GM19372 (cell line): ENCODE measurements at regions not wholly inside any gene's neighbourhood (a gene's known extent, or its start where the extent isn't known, plus 50 kb on each side); places are given as distances from the start of the nearest gene placed in this dataset.
"Not testable (repeated sequence)": the region's sequence is repeated elsewhere in the genome, so short reads cannot be mapped to it uniquely, and the experiment has no call there.

Source experiments
- ATAC-seq: cut with Tn5 transposase; IDR thresholded peaks from one replicate; pipeline ENCODE4 v1.9.1; 2021; ENCODE audit warnings: mild to moderate bottlenecking, low read depth, moderate library complexity; ENCODE audit not compliant: unreplicated experiment

DNA sequence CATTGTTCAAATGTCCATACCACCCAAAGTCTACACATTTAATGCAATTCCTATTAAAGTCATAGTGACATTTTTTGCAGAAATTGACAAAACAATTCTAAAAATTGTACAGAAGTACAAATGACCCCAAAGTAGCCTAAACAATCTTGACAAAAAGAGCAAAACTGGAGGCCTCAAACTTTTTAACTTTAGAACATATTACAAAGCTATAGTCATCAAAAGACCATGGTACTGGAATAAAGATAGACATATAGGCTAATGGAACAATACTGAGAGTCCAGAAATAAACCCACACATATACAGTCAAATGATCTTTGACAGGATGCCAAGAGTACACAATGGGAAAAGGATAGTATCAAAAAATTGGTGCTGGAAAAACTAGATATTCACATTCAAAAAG lies 213.2 kb upstream of the SAMSN1 start:
- no peak for ATAC-seq

GRCh38 chr21:14758849-14759248 lies 212.7 kb upstream of the SAMSN1 start:
- ATAC-seq = no peak

DNA sequence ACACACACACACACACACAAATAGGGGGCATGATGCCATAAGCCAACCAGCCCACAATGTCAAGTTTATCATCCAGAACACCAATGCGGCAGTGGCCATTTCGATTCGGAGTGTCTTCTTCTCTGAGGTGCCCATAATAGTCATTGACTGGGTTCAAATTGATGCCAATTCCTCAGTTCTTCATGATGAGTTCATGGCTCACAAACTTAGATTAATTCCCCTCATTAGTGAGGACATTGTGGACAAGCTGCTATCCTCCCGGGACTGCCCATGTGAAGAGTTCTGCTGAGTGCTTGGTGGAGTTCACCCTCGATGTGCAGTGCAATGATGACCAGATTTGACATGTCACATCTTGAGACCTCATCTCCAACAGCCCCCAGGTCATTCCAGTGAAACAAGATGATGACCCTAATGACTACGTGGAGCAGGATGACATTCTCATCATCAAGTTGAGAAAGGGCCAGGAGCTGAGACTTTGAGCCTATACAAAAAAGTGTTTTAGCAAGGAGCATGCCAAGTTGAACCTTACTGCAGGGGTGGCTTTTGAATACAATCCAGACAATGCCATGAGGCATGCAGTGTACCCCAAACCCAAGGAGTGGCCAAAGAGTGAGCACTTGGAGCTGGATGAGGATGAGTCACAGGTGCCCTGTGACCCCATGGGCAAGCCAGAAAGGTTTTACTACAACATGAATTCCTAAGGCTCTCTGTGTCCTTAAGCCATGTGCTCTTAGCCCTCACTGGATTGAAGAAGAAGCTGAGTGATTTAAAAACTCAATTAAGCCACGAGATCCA lies 211.6 kb upstream of the SAMSN1 start:
- no peak for ATAC-seq

GRCh38 chr21:14755086-14755485 lies 209.0 kb upstream of the SAMSN1 start:
- no peak for ATAC-seq

DNA sequence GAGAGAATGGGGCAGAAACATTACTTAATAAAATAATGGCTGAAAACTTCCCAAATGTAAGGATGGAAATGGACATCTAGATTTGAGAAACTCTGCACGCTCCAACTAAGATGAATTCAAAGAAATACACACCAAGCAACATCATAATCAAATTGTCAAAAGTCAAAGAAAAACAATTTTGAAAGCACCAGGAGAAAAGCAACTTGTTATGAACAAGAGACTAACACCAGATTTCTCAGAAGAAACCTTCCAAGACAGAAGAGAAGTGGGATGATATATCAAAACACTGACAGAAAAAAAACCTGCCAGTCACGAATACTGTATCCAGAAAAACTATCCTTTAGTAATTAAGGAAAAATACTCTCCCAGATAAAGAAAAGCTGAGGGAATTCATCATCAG lies 208.6 kb upstream of the SAMSN1 start:
- no peak for ATAC-seq

GRCh38 chr21:14754259-14754604 lies 208.1 kb upstream of the SAMSN1 start:
- ATAC-seq = no peak

DNA sequence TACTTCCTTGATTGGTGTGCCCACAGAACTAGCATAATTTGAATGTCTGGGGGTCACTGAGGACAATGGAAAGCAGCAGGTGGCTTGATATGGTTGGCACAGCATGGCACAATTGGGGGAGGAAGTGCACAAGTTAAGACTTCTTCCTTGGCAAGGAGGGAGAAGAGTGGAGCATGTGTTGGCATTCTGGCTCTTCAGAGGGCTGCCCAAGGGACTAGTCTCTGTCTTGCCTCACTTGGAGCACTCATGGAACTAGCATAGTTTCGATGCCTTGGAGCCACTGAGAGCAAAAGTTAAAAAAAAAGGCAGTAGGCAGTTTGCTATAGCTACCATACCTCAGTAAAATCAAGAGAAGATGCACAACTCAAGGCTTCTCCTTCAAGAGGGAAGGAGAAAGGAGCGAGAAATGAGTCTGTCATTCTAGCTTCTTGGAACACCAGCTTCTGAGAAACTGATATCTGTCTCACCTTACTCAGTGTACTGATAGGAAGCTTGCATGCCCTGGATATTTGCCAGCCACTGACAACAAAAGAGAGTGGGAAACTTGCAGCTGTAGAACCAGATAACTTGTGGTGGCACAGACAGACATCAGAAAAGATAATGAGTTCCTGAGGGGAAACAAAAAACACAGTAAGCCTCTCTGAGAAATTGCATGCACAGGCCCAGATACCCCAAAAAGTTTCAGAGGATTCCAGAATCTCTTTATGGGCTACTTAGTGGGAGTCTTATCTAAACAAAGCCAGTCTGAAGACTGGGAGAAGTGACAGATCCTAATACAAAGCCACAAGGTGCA lies 207.5 kb upstream of the SAMSN1 start:
- ATAC-seq = no peak

- no peak for ATAC-seq
These were observed 207.0 kb upstream of the SAMSN1 start for GRCh38 chr21:14753069-14753465.

GRCh38 chr21:14752345-14752909 lies 206.3 kb upstream of the SAMSN1 start:
- no peak for ATAC-seq

- no peak for ATAC-seq
These were observed 205.7 kb upstream of the SAMSN1 start for GRCh38 chr21:14751602-14752344.

DNA sequence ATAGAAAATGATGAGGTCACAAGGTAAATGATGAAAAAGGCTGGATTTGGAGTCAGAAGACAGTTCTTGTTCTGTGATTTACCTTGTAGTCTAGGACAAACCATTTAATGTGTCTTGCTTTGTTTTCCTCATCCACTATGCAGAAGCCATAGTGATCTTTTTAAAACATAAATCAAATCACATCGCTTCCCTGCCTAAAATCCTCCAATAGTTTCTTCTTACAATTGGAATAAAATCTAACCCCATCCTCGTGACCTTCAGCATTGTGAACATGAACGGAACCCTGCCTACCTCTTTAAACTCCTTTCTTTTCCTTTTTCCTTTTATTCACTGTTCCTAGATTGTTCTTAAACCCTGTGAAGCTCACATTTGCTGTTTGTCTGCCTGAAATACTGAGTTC lies 204.9 kb upstream of the SAMSN1 start:
- ATAC-seq = no peak

GRCh38 chr21:14750041-14750440 lies 203.9 kb upstream of the SAMSN1 start:
- ATAC-seq = no peak

DNA sequence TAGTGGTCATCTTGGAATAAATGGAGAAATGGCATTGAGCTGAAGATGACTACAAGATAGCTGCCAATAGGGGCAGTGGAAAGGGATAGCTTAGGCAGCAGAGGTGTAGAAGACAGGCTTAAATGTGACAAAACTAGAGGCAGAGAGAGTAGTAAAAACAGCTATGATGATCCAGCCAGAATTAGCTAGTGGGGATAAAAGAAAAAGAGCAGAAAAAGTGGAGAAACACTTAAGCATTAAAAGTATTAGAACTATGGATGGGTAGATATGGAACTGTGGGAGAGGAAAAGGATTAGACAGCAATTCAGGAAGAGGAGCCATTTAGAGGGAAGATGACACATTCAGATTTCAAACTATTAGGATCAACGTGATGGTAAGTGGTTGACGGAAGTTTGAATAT lies 202.5 kb upstream of the SAMSN1 start:
- no peak for ATAC-seq

DNA sequence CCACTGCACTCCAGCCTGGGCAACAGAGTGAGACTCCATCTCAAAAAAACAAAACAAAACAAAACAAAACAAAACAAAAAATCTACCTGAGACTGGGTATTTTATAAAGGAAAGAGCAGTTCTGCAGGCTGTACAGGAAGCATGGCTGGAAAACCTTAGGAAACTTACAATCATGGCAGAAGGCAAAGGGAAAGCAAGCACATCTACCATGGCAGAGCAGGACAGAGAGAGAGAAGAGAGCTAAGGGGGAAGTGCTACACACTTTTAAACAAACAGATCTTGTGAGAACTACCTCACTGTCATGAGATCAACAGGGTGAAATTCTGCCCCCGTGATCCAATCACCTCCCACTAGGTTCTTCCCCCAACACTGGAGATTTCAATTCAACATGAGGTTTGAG lies 198.3 kb upstream of the SAMSN1 start:
- ATAC-seq = no peak

DNA sequence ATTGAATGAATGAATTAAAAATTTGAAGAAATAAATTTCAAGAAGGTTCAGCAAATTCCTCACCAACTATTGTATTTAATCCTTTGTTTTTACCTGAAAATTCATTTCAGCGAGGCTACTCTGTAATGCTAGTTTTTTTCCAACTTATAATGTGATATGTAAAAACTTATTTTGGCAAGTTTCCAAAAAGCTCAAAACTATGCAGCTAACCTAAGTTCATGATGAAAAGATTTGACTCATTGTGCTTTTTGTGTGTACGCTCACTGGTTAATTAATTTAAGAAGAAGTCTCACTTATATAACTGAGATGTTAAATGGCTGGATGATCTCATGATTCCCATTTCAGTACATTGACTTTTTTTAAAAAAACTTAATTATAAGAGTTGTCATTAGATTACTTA lies 196.0 kb upstream of the SAMSN1 start:
- no peak for ATAC-seq

GRCh38 chr21:14741256-14741655 lies 195.1 kb upstream of the SAMSN1 start:
- ATAC-seq = no peak

DNA sequence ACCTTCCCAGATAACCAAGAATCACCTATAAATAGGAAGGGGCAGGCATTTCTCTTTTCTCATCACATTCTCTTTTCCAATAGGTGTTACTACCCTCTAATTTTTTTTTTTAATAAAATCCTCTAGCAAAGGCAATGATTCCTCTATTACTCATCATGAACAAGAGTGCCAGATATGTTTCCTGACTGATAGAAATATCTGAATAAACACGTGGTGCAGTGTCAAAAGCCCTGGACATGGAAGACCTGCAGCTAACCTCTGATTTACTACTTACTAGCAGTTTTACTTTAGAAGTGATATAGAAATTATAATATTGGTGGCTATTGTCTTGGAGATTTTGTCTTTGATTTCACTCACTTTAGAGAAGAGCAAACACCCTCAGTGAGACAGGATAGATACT lies 194.6 kb upstream of the SAMSN1 start:
- ATAC-seq = no peak

DNA sequence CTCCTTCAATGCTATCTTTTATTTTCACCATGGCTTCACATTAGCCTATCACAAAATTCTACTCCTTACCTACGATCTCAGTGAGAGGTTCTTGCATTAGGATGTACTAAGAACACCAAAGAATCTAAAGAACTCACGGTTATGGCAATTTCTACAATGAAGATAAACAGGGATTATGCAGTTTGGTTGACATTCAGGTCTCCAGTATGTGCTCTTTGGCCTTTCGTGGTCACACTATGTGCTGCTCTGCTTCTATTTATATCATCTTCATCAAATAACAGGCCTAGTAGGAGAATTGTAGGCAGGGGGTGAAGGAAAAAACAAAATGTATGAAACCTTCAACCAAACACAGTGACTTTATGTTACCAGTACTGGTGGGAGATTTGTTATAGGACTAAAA lies 194.0 kb upstream of the SAMSN1 start:
- ATAC-seq = no peak

DNA sequence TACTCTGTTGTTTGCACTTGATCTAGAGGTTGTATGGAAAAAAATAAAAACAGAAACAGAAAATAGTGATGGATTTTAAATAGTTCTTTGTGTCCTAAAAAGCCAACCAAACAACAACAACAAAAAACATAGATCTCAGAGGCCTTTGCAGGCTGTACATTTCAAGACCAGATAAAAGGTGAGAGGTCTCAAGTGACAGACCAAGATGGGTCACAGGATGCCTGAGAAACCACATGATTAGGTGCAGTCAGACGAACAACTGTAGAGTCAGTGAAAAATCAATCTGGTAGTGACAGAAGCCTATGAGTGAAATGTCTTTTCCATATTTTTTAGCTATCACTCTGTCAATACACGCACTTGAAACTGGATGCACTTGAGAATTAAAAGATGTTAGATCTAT lies 193.5 kb upstream of the SAMSN1 start:
- no peak for ATAC-seq

GRCh38 chr21:14738576-14738975 lies 192.5 kb upstream of the SAMSN1 start:
- ATAC-seq = not testable (repeated sequence)

DNA sequence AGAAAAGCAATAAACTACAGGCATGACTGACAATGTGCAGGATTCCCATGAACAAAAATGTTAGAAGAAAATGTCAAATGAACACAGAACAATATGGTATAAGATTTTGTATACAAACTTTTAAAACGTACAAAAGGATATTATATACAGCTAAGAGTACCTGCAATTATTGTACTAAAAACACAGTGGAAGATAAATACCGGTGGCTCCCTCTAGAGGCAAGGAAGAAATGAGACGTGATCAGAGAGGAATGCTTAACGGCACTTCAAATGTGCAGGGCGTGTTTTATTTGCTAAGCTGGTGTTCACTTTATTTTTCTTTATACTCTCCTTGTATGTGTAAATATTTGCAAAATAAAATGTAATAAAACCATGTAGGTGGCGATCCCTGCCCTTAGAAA lies 191.8 kb upstream of the SAMSN1 start:
- ATAC-seq = no peak
